H9 (cell line): ENCODE measurements at regions not wholly inside any gene's neighbourhood (a gene's known extent, or its start where the extent isn't known, plus 50 kb on each side); places are given as distances from the start of the nearest gene placed in this dataset.

ENCODE experiments used
- DNase-seq: peaks from one replicate; pipeline ENCODE4 v3.0.0-alpha.2; 2017
- H2AFZ ChIP-seq: one replicate; pipeline ENCODE4 v1.6.1; 2013; ENCODE audit warnings: mild to moderate bottlenecking, low read length, control low read depth, moderate library complexity
- H2AK5ac ChIP-seq: 2 replicates; pipeline ENCODE4 v1.6.1; 2013; ENCODE audit warnings: low read length, control low read depth, mixed read lengths; ENCODE audit not compliant: insufficient read length
- H2BK120ac ChIP-seq: one replicate; pipeline ENCODE4 v1.6.1; 2013; ENCODE audit warnings: low read depth, mild to moderate bottlenecking, low read length, control low read depth, inconsistent platforms; ENCODE audit not compliant: poor library complexity, severe bottlenecking
- H2BK12ac ChIP-seq: 2 replicates; pipeline ENCODE4 v1.6.1; 2013; ENCODE audit warnings: low read length, control low read depth, mixed read lengths, low read depth; ENCODE audit not compliant: insufficient read length
- H2BK15ac ChIP-seq: 2 replicates; pipeline ENCODE4 v1.6.1; 2013; ENCODE audit warnings: low read depth, low read length, control low read depth
- H2BK20ac ChIP-seq: one replicate; pipeline ENCODE4 v1.6.1; 2013; ENCODE audit warnings: low read depth, mild to moderate bottlenecking, low read length, control low read depth, inconsistent platforms; ENCODE audit not compliant: poor library complexity, severe bottlenecking
- H2BK5ac ChIP-seq: 2 replicates; pipeline ENCODE4 v1.6.1; 2013; ENCODE audit warnings: low read length, control low read depth, mixed read lengths; ENCODE audit not compliant: insufficient read length
- H3K14ac ChIP-seq: 2 replicates; pipeline ENCODE4 v1.6.1; 2013; ENCODE audit warnings: low read length, control low read depth; ENCODE audit not compliant: insufficient read depth
- H3K18ac ChIP-seq: 2 replicates; pipeline ENCODE4 v1.6.1; 2013; ENCODE audit warnings: low read depth, mild to moderate bottlenecking, mixed read lengths, low read length, control low read depth; ENCODE audit not compliant: insufficient read length
- H3K23ac ChIP-seq: 2 replicates; pipeline ENCODE4 v1.6.1; 2013; ENCODE audit warnings: low read length, control low read depth, mixed read lengths, low read depth; ENCODE audit not compliant: insufficient read length
- H3K23me2 ChIP-seq: 2 replicates; pipeline ENCODE4 v1.6.1; 2013; ENCODE audit warnings: low read depth, mild to moderate bottlenecking, mixed read lengths, low read length, control low read depth; ENCODE audit not compliant: insufficient read length, poor library complexity, severe bottlenecking
- H3K27ac ChIP-seq: 2 replicates; pipeline ENCODE4 v1.5.1; 2013; ENCODE audit warnings: low read length, control low read depth, mixed read lengths, low read depth; ENCODE audit not compliant: insufficient read length
- H3K27me3 ChIP-seq: 2 replicates; pipeline ENCODE4 v1.6.1; 2013; ENCODE audit warnings: low read length, control low read depth, inconsistent platforms; ENCODE audit not compliant: insufficient read depth
- H3K4ac ChIP-seq: 2 replicates; pipeline ENCODE4 v1.6.1; 2013; ENCODE audit warnings: low read depth, mild to moderate bottlenecking, control low read depth, inconsistent platforms, low read length, moderate library complexity
- H3K4me1 ChIP-seq: 2 replicates; pipeline ENCODE4 v1.6.1; 2013; ENCODE audit warnings: low read length, control low read depth, inconsistent platforms; ENCODE audit not compliant: insufficient read depth
- H3K4me2 ChIP-seq: 2 replicates; pipeline ENCODE4 v1.6.1; 2013; ENCODE audit warnings: low read length, control low read depth, mixed read lengths; ENCODE audit not compliant: insufficient read length, insufficient read depth
- H3K56ac ChIP-seq: 2 replicates; pipeline ENCODE4 v1.6.1; 2013; ENCODE audit warnings: low read depth, mild to moderate bottlenecking, mixed read lengths, low read length, control low read depth; ENCODE audit not compliant: insufficient read length
- H3K79me1 ChIP-seq: 2 replicates; pipeline ENCODE4 v1.6.1; 2013; ENCODE audit warnings: low read depth, mild to moderate bottlenecking, moderate library complexity, low read length, control low read depth, inconsistent platforms; ENCODE audit not compliant: insufficient read depth, poor library complexity, severe bottlenecking
- H3K79me2 ChIP-seq: 2 replicates; pipeline ENCODE4 v1.6.1; 2013; ENCODE audit warnings: low read length, control low read depth, inconsistent platforms; ENCODE audit not compliant: insufficient read depth
- H3K9ac ChIP-seq: 2 replicates; pipeline ENCODE4 v1.6.1; 2013; ENCODE audit warnings: low read length, control low read depth, mixed read lengths; ENCODE audit not compliant: insufficient read length; ENCODE audit errors: extremely low read depth
- H3K9me3 ChIP-seq: one replicate; pipeline ENCODE4 v1.6.1; 2013; ENCODE audit warnings: low read depth, low read length, inconsistent platforms; ENCODE audit not compliant: control insufficient read depth
- H3T11ph ChIP-seq: one replicate; pipeline ENCODE4 v1.6.1; 2013; ENCODE audit warnings: mild to moderate bottlenecking, low read length, control low read depth, inconsistent platforms
- H4K20me1 ChIP-seq: one replicate; pipeline ENCODE4 v1.6.1; 2013; ENCODE audit not compliant: control insufficient read depth, insufficient read length, insufficient read depth
- H4K5ac ChIP-seq: 2 replicates; pipeline ENCODE4 v1.6.1; 2013; ENCODE audit warnings: low read depth, mild to moderate bottlenecking, mixed read lengths, low read length, control low read depth; ENCODE audit not compliant: insufficient read length
- H4K8ac ChIP-seq: replicated peaks from 2 replicates; pipeline ENCODE4 v1.6.1; 2013; ENCODE audit warnings: low read length, control low read depth, mixed read lengths, low read depth; ENCODE audit not compliant: insufficient read length
- H4K91ac ChIP-seq: 2 replicates; pipeline ENCODE4 v1.6.1; 2013; ENCODE audit warnings: low read depth, mild to moderate bottlenecking, moderate library complexity, mixed read lengths, low read length, control low read depth; ENCODE audit not compliant: insufficient read length
- H3K27ac Mint-ChIP-seq, 3 experiments: 2 replicates in 2 of 3; 3 replicates in 1 of 3; pipeline ENCODE4 v1.8.0; 2020 to 2021; ENCODE audit warnings: mixed read lengths in 3 of 3, mild to moderate bottlenecking in 1 of 3, moderate library complexity in 1 of 3
- H3K27me3 Mint-ChIP-seq: 2 replicates; pipeline ENCODE4 v1.8.0; 2021; ENCODE audit warnings: low read depth, mild to moderate bottlenecking, moderate library complexity, mixed read lengths
- H3K36me3 Mint-ChIP-seq, 3 experiments: 2 replicates in 2 of 3; 3 replicates in 1 of 3; pipeline ENCODE4 v1.8.0; 2020 to 2021; ENCODE audit warnings: low read depth in 3 of 3, mixed read lengths in 3 of 3; ENCODE audit not compliant: insufficient read depth in 1 of 3
- H3K4me1 Mint-ChIP-seq, 2 experiments: 2 replicates each; pipeline ENCODE4 v1.8.0; 2020; ENCODE audit warnings: mixed read lengths in 2 of 2
- H3K4me3 Mint-ChIP-seq, 2 experiments: 2 replicates in 1 of 2; 3 replicates in 1 of 2; pipeline ENCODE4 v1.8.0; 2020 to 2021; ENCODE audit warnings: mild to moderate bottlenecking in 2 of 2, mixed read lengths in 2 of 2, moderate library complexity in 1 of 2
- H3K9me3 Mint-ChIP-seq, 2 experiments: 2 replicates in 1 of 2; 3 replicates in 1 of 2; pipeline ENCODE4 v1.8.0; 2020; ENCODE audit warnings: mild to moderate bottlenecking in 2 of 2, mixed read lengths in 2 of 2, moderate library complexity in 1 of 2
- WGBS: extraction: QIAGEN DNeasy Blood & Tissue Kit; methylation state at CpG from one replicate; pipeline ENCODE4 v1.1.7; 2013; ENCODE audit warnings: missing lambda C conversion rate, low lambda C conversion rate, mixed read lengths; ENCODE audit not compliant: insufficient read length; ENCODE audit errors: extremely low coverage; 5-methylcytosine and 5-hydroxymethylcytosine counted together
- TF ChIP-seq, protein P1 (sequence below): fragments of 200-600 bp; sonication (generic); conservative IDR thresholded peaks from 3 replicates; pipeline ENCODE4 v1.8.0; 2021; ENCODE audit warnings: antibody characterized with exemption, mild to moderate bottlenecking

DNA sequence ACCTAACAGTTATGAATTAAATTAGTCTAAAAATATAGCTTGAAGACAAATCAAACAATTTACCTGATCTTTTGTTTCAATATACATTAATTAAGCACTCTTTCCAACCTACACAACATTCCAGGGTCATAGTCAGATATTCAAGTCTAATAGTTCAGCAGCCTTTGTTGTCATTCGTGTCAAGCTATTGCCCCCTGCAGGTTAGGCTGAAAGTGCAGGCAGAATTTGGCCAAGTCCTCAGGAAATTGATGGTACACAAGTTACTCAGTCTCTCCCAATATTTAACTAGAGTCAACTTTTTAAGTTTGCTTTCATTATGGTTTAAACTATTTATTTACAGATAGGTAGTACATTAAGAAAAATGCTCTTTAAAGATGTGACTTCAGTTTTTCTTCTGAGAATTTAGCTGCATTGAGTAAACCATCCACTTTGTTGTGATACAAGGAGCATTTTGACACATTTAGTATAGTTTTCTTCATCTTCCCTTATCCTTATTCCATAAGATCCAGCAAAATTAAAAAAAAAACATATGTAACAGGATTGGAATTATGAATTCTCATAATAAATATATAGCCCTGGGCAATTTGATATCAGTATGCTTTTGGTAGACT lies 130.3 kb upstream of the DPYD start:
- Histone ChIP-seq H3K4me2 (no peak overlapping the region), H4K5ac (no peak overlapping the region), H3K27ac (no peak overlapping the region), H3K9me3 (no peaks in the 10 kb centered on the region), H2AFZ (no peak overlapping the region), H2BK120ac (no peak overlapping the region), H3K23me2 (peaks cover 27% of the 10 kb centered on the region), H2BK20ac (no peak overlapping the region), H3K4ac (no peak overlapping the region), H3T11ph (no peak overlapping the region), H3K23ac (no peak overlapping the region), H3K79me2 (no peaks in the 10 kb centered on the region), H3K9ac (no peak overlapping the region), H3K79me1 (no peaks in the 10 kb centered on the region), H2AK5ac (no peak overlapping the region), H3K14ac (no peak overlapping the region), H3K4me1 (no peaks in the 10 kb centered on the region), H4K91ac (no peak overlapping the region), H3K56ac (no peak overlapping the region), H2BK15ac (no peak overlapping the region), H4K20me1 (no peaks in the 10 kb centered on the region), H4K8ac (no peak overlapping the region), H2BK5ac (no peak overlapping the region), H3K18ac (no peak overlapping the region), H2BK12ac (no peak overlapping the region), H3K27me3 (peaks cover 28% of the 10 kb centered on the region)
- no peak overlapping the region for H3K27ac Mint-ChIP-seq
- H3K27me3 Mint-ChIP-seq: peaks cover 67% of the 10 kb centered on the region
- DNase-seq: peak; percentile 63
- H3K36me3 Mint-ChIP-seq: no peaks in the 10 kb centered on the region; a peak in 2 of 7 replicates
- no peaks in the 10 kb centered on the region; a peak in 2 of 5 replicates for H3K9me3 Mint-ChIP-seq
- H3K4me3 Mint-ChIP-seq: 0 out of 5 replicates have a peak overlapping the region, but pooled peaks of 1 of the 2 experiments have one; percentile 26
- H3K4me1 Mint-ChIP-seq: peaks cover 31 to 37% of the 10 kb centered on the region in 2 experiments
- TF ChIP-seq, protein P1, sequence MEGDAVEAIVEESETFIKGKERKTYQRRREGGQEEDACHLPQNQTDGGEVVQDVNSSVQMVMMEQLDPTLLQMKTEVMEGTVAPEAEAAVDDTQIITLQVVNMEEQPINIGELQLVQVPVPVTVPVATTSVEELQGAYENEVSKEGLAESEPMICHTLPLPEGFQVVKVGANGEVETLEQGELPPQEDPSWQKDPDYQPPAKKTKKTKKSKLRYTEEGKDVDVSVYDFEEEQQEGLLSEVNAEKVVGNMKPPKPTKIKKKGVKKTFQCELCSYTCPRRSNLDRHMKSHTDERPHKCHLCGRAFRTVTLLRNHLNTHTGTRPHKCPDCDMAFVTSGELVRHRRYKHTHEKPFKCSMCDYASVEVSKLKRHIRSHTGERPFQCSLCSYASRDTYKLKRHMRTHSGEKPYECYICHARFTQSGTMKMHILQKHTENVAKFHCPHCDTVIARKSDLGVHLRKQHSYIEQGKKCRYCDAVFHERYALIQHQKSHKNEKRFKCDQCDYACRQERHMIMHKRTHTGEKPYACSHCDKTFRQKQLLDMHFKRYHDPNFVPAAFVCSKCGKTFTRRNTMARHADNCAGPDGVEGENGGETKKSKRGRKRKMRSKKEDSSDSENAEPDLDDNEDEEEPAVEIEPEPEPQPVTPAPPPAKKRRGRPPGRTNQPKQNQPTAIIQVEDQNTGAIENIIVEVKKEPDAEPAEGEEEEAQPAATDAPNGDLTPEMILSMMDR: peak; percentile 89
- WGBS: no CpG with 5 or more reads among the region's 1 CpG
